SH-SY5Y (cell line): ENCODE measurements at regions not wholly inside any gene's neighbourhood (a gene's known extent, or its start where the extent isn't known, plus 50 kb on each side); places are given as distances from the start of the nearest gene placed in this dataset.

Source experiments
- GATA2 ChIP-seq: IDR thresholded peaks from 2 replicates; pipeline ENCODE4 v1.6.1; 2011; ENCODE audit warnings: mild to moderate bottlenecking, low read depth, low read length
- GATA3 ChIP-seq: IDR thresholded peaks from 2 replicates; pipeline ENCODE4 v1.6.1; 2011; ENCODE audit warnings: low read depth, mild to moderate bottlenecking, low read length, moderate library complexity

DNA sequence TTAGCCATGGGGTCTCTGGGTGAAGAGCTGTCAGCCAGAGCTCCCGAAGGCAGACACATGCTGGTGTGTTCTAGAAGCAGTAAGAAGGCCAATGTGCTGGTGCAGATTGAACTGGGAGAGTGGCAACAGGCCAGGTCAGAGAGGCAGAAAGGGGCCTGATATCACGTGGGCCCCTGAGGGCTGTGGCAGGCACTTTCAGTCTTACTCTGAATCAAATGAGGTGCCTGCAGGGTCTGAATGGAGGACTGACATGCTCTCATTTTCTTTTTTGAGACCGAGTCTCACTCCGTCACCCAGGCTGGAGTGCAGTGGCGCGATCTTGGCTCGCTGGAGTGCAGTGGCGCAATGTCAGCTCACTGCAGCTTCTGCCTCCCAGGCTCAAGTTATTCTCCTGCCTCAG is 293.8 kb downstream of the ABCC12 start:
- TF ChIP-seq GATA2 (no peak), GATA3 (no peak)

DNA sequence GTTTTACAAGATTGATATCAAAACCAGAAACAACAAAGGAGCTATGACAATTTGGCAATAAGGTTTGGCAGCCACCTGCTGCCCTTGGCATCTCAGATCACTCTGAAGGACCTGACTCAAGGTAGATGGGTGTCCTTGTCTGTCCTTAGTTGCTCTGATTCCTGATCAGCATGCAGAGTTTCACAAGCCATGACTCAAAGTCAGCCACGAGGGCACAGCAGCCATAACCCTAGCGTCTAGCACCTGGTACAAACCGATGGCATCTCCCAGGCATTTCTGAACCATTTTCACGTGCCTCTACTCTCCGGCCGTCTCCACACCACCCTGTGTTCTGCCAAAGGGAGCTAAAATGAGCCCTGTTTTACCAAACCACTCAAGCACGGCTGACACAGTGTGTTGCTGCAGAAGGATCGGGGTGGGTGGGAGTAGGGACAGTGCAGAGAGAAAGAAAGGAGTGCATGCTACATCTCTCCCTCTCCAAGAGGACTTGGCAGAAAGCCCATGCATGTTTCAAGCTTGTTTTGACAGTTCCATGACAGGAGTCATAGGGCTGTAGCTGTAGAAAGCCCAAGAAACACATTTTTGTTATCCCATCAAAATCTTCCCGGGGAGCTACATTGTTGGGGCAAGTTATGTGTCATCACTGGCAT is 297.3 kb downstream of the ABCC12 start:
- no peak for TF ChIP-seq GATA2
- no peak for TF ChIP-seq GATA3

DNA sequence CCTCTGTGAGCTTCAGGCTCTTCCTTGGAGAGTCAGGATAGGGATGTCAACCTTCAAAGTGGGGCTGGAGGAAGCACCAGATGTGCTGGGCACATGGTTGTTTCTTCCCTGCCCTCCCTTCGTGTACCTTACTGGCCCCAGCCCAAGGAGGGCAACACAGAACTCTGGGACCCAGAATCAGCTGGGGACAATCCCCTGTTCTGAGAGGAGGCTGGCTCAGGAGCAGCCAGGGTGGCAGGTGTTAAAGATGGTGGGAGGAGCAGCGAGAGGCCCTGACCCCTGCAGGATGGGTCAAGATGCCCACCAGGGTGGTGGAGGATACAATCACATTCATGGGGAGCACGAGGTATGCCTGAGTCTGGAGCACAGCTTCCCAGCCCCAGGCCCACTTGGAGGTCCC is 300.4 kb downstream of the ABCC12 start:
- TF ChIP-seq GATA2 (no peak), GATA3 (no peak)

DNA sequence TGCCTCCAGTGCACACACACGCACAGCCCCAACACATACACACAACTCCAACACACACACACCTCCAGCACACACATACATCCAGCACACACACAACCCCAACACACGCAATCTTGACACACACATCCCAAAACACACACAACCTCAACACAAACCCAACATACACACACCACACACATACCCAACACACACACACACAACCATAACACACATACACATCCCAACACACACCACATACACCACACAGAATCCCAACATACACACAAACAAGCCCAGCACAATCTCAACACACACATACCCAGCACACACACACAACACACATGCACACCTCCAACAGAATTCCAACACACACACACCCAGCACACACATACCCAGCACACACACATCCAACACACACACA is 301.1 kb downstream of the ABCC12 start:
- TF ChIP-seq GATA2 (no peak), GATA3 (no peak)

- TF ChIP-seq GATA2, result no peak
- TF ChIP-seq GATA3, result no peak
Observed at GRCh38 chr16:47852991-47853390, 302.8 kb downstream of the ABCC12 start.

DNA sequence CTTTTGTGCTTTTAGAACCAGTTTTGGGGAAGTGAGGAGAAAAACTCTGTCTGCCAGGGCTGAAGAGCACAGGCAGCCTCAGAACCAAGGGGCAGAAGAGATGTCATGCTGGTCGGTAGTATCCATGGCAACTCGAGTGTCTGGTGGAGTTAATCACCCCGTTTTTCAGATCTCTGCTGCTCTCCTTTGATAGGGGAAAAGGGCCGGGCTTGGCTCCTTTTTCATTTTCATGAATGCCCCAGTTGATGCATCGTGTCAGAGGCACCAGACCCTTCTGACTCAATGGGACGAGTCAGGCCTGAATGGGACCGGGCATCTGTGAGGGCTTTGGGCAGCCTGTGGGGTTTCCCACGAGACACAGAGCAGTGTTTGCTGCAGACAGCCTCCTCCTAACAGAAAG is 304.6 kb downstream of the ABCC12 start:
- TF ChIP-seq GATA2 (no peak), GATA3 (no peak)

- TF ChIP-seq GATA2, result no peak
- no peak for TF ChIP-seq GATA3
Observed at GRCh38 chr16:47849736-47850135, 306.1 kb downstream of the ABCC12 start.

DNA sequence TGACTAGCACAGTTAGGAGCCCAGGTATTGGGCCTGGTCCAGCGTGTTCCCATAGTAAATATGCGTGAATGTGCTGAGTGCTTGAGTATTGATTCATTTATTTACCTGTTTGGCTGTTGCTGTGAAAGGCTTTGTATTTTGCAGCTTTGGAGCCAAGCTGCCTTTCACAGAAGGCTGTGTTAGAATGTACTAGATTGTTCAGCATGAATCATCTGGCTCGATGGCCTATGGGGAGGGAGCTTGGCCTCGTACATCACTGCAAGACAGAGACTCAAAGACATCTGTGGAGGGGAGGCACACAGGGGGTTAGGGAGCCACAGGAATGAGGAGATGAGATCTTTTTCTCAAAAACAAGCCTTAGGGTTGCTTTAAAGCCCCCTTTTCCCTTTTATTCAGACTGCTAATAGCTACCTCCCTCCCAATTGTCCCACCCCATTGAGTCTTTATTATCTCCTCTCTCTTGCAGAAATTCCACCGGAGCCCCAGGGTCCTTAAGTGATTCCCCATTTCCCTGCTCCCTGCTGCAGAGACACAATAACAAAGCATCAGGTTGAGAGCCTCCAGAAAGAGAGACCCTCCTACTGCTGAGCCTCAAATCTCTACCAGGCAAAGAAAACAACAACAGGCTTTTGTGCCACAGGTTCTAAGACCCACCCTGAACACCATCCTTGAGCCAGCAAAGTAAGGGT is 307.2 kb downstream of the ABCC12 start:
- no peak for TF ChIP-seq GATA3
- TF ChIP-seq GATA2, result no peak

DNA sequence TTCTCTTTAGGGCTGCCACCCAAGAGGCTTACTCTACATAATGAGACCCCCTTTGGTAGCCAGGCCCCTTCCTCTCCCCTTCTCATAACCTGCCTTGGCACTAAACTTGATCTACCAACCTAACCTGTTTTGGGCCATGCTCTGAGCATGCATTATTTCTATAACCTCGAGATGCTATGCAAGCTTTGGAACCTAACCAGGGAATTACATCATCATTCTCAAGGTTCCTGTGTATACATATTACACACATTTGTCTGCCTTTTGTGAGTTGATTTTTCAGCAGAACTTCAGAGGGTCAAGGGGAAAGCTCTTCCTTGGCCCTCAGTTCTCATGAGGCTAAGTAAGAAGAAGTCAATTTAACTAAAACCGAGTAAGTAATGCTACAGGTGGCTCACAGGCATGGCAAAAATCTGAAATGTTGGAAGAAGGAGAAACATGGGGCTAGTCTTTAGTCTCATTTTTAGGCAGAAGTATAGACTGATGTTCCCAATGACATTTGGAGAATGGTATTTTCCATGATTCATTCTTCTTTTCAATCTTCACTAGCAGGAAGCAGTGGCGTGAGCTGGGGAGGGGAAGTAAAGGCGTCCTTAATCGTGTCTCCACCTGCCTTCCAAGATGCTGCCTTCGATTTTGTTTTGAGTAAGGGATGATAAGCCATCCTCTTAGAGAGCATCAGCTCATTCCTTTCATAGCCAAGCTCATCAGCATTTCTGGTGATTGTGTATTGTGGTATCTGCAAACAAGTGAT is 308.4 kb downstream of the ABCC12 start:
- TF ChIP-seq GATA2, result no peak
- no peak for TF ChIP-seq GATA3

- TF ChIP-seq GATA2, result no peak
- no peak for TF ChIP-seq GATA3
Observed at GRCh38 chr16:47834485-47835024, 321.2 kb downstream of the ABCC12 start.

DNA sequence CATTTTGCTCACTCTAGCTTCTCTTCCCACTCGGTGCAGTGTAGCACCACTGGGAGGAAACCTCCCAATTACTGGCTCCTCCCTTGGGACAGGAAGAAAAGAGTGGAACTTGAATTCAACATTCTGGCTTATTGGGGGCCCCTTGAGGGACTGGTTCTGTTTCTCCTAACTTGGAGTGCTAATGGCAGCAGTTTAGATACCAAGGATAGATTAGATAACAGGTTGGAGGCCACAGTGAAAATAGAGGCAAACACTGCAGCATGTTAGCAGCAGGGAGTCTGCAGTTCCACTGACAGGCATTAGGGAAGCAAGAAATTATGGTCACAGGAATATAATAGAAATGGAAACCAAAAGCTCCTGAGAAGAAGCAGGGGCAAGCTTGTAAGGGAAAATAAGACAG is 322.0 kb downstream of the ABCC12 start:
- TF ChIP-seq GATA2 (no peak), GATA3 (no peak)

DNA sequence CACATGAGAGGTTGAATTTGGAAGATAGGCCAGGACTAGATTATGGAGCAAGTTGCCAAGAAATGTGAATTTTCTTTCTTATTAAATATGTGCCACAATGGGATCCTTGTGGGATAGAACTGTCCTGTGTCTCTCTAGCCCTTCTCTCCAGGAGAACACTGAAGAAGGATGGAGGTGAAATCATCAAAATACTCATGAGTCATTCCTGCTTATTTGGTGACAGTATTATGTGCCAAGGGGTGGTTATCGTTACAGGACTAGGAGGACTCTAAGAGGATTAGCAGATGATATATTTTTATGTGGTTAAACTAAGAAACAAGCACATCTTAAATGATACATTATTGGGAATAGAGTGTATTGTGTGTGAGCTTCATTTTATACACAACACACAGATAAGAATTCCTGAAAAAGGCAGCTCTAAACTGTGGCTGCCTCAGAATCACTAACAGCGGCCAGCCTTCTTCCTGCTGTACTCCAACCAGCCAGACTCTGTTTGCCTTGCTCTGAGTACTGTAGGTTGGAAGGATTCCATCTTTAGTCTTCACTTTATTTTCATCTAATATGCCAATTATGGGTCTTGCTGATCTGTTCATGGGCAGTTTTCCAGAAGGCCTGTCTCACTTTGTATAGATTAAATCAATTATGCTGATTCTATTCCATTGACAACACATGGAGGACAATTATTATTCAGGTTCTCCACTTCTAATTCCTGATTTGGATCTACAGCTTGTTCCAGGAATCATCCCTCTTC is 325.8 kb downstream of the ABCC12 start:
- peak; percentile 47 for TF ChIP-seq GATA2
- no peak for TF ChIP-seq GATA3

GRCh38 chr16:47826070-47826469 is 329.7 kb downstream of the ABCC12 start:
- no peak for TF ChIP-seq GATA3

- TF ChIP-seq GATA3 (no peak), GATA2 (no peak)
Observed at GRCh38 chr16:47817048-47817447, 338.7 kb downstream of the ABCC12 start.
